Astrocyte of the hippocampus (primary cell): ENCODE measurements at regions not wholly inside any gene's neighbourhood (a gene's known extent, or its start where the extent isn't known, plus 50 kb on each side); places are given as distances from the start of the nearest gene placed in this dataset.
"Not testable (repeated sequence)": the region's sequence is repeated elsewhere in the genome, so short reads cannot be mapped to it uniquely, and the experiment has no call there.

Experiments used
- DNase-seq: peaks from one replicate; pipeline ENCODE4 v3.0.0; 2011; ENCODE audit warnings: low read depth, low spot score

DNA sequence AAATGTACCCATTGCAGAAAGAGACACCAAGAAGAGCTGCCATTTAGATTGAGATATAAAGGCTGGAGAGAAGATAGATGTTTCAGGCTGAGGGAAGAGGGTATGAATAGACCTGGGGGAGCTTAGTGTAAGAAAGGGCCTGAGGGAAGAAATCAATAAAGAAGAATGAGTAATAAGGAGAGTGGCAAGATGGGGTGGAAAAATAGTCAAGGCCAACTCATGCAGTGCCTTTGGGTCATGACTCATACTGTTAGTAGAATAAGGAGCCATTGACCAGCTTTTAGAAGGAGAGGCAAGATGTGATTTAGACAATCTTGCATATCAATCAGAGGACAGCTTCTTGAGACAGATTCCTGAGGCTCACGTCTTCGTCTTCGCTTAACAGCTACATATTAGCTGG lies 287.5 kb downstream of the DUSP6 start:
- peak; percentile 20 for DNase-seq

DNA sequence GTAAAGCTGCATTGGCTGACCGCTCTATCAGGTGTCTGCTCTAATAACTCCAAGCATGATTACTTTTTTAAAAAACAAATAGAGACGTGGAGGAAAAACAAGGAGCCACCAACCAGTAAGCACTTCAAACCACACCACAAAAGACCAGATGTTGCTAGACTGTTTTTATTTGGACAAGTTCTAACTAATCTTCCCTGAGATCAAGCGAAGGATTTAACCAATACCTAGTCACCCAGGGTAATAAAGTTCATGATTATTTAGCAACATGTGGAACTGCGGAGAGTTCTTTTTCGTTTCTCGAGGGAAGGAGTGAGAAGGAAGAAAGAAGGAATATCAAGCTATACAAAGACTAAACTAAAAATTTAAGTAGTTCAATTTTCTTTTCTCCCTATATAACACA lies 288.1 kb downstream of the DUSP6 start:
- DNase-seq, result no peak

- no peak for DNase-seq
Observed at GRCh38 chr12:89062996-89063395, 289.3 kb downstream of the DUSP6 start.

DNA sequence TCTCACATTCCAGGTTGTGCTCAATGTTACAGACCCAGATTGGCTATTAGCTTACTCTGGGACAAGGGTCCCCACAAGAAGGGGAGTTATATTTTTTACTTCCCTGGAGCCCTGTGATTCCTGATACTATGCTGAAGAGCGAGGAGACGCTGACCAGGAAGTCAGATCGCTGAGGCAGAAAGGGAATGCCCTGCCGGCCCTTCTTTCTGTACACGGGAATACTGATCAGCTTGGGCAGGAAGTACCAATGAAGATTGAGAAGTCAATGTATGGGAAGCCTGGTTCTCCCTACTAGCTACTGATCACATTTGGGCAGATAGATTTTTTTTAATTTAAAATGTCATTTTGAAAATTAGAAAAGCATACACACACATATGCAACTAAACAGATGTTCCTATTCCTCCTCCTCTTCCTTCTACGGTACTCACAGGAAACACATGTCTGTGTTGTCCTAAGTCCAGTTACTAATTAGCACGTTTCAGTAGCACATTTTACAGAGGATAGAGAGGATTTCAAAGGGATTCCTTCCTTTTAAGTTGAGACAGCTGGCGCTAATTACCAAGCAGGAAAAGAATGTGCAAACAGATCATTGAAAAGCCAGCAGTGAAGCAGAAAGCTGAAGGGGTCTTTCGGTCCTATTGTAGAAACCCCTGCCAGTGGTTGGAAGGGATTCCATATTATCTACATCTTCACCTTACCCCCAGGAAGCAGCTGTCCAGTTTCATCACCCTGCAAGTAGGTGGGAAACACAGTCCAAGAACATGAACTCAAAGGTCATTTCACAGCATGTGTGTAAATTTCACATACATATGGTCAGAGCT lies 292.4 kb downstream of the DUSP6 start:
- peak; percentile 10 for DNase-seq

GRCh38 chr12:89059056-89059455 lies 293.2 kb downstream of the DUSP6 start:
- DNase-seq, result no peak

GRCh38 chr12:89058402-89058801 lies 293.9 kb downstream of the DUSP6 start:
- no peak for DNase-seq

DNA sequence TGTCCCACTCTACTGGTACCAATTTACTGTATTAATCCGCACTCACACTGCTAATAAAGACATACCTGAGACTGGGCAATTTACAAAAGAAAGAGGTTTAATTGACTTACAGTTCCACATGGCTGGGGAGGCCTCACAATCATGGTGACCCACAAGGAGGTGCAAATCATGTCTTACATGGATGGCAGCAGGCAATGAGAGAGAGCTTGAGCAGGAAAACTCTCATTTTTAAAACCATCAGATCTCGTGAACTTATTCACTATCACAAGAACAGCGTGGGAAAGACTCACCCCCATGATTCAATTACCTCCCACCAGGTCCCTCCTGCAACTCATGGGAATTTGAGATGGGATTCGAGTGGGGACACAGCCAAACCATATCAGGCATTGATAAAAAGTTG lies 298.5 kb downstream of the DUSP6 start:
- not testable (repeated sequence) for DNase-seq

DNA sequence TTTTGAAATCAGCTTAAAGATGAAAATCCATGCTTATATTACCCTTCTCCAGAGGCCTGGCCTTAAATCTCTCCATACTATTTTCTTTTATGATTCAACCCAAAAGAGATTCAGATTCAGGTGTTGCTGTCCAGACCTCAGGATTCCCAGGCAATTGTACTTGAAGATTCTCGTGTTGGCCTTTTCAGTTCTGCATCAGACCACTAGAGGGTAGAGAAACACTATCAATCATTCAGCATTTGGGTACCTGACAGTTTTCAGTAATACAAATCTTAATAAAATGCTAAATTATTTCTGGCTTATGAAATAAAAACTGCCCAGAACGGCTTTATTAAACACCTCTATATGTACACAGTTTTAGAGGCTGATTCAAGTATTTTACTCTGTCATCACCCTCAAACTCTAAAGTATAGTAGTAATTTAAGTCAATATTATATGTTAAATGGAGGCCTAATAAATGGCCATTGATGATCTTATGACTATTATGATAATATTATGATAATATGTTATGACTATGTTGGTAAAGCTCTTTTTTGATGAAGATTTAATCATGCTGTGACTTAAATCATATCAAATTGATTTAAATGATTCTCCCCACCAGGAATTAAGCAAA lies 301.1 kb downstream of the DUSP6 start:
- DNase-seq, result peak; percentile 74

DNA sequence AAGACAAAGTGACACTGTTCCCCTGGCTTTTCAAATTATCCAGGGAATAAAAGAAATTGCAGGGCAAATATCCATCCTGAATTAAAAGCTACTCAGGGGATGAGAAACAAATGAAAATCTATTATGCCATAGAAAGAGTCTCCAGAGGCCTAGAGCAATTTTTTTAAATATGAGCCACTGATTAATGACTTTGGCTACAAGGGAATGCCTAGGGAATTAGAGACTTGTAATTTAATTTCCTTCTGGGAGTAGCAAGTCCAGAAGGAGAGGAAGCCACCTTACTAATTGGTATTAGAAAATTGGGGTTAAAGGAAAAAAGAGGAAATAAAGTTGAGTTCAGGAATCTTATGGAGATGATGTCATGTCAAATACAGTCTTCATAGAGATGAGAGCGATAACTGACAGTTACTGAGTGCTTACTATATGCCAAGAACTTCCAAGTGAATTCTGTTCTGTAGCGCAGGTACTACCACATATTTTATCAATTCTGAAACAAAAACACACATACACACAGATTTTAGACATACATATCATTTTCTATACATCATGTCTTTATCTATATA lies 304.4 kb downstream of the DUSP6 start:
- DNase-seq, result no peak

DNA sequence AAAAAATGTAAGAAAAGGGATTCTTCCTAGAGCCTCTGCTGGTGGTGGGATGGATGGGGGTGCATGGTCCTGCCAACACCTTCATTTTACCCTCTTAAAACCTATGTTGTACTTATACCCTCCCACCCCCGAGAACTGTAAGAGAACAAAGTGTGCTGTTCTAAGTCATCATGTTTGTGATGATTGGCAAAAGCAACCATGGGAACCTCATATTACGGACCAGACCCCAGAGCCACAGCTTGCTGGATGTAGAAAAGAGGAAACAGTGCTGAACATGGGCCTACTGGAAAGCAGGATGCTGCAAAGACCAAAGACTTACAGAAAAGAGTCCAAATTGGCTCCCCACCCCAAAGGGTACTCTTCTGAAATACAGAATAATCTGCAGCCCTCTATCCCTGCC lies 311.2 kb downstream of the DUSP6 start:
- no peak for DNase-seq

GRCh38 chr12:89040146-89040964 lies 311.9 kb downstream of the DUSP6 start:
- no peak for DNase-seq

- no peak for DNase-seq
Observed at GRCh38 chr12:89038831-89039512, 313.3 kb downstream of the DUSP6 start.

DNA sequence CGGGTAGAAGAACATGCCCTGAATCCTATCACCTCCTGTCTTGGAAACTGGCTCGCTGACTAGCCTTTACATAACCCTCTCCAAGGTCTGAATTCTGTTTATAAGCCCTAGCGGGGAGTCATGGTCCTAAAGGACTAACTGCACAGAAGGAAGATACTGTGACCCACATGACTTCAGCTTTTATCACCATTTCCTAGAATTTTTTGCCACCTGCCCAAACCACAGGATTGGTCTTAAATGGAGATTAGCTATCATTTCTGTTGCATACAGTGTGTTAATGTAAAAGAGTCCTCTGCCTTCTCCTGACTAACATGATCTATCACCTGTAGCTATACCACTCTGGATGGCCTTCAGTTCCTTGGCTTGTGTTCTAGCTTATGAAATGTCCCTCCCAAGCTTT lies 319.2 kb downstream of the DUSP6 start:
- no peak for DNase-seq

GRCh38 chr12:89029961-89030360 lies 322.3 kb downstream of the DUSP6 start:
- DNase-seq, result no peak

GRCh38 chr12:89024580-89024979 lies 327.7 kb downstream of the DUSP6 start:
- DNase-seq, result no peak

DNA sequence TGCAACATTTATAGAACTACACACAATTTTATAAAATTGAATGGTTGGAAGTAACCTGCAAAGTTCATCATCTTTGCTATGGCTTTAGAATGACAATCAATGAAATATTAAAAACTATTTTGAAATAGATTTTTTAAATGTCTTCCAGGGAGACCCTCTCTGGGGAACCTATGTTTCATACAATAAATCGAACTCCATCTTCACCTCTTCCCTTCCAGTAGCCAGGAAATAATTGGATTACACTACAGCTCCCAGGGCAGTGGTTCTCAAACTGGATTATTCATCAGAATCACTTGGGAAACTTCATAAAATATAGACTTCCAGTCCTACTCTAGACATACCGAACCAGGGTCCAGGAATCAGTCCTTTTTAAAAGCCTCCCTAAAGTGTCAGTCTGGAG lies 328.4 kb downstream of the DUSP6 start:
- DNase-seq, result no peak

- DNase-seq, result no peak
Observed at GRCh38 chr12:89020689-89021088, 331.6 kb downstream of the DUSP6 start.

GRCh38 chr12:89020121-89020480 lies 332.2 kb downstream of the DUSP6 start:
- no peak for DNase-seq

GRCh38 chr12:89019439-89020120 lies 332.7 kb downstream of the DUSP6 start:
- DNase-seq, result peak; percentile 90

- DNase-seq, result peak; percentile 81
Observed at GRCh38 chr12:89016970-89017778, 335.1 kb downstream of the DUSP6 start.
